ENCODE measurements at regions not wholly inside any gene's neighbourhood (a gene's known extent, or its start where the extent isn't known, plus 50 kb on each side); places are given as distances from the start of the nearest gene placed in this dataset.

- Mint-ChIP-seq H3K27me3 (ENCODE audit: unreplicated experiment) (no peaks in the 10 kb centered on the region), H3K27ac (ENCODE audit: unreplicated experiment) (no peak overlapping the region), H3K4me3 (ENCODE audit: low read depth, unreplicated experiment) (no peak overlapping the region), H3K4me1 (ENCODE audit: low read depth, unreplicated experiment) (no peaks in the 10 kb centered on the region), H3K36me3 (ENCODE audit: insufficient read depth, unreplicated experiment) (no peaks in the 10 kb centered on the region), H3K9me3 (ENCODE audit: low read depth, unreplicated experiment) (peaks cover 4% of the 10 kb centered on the region)
- intact Hi-C loops (cut with micrococcal nuclease; ENCODE audit: unreplicated experiment), result no loop called here
- TF ChIP-seq, protein P1, sequence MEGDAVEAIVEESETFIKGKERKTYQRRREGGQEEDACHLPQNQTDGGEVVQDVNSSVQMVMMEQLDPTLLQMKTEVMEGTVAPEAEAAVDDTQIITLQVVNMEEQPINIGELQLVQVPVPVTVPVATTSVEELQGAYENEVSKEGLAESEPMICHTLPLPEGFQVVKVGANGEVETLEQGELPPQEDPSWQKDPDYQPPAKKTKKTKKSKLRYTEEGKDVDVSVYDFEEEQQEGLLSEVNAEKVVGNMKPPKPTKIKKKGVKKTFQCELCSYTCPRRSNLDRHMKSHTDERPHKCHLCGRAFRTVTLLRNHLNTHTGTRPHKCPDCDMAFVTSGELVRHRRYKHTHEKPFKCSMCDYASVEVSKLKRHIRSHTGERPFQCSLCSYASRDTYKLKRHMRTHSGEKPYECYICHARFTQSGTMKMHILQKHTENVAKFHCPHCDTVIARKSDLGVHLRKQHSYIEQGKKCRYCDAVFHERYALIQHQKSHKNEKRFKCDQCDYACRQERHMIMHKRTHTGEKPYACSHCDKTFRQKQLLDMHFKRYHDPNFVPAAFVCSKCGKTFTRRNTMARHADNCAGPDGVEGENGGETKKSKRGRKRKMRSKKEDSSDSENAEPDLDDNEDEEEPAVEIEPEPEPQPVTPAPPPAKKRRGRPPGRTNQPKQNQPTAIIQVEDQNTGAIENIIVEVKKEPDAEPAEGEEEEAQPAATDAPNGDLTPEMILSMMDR (IDR thresholded peaks at IDR 0.05; ENCODE audit: unreplicated experiment), result no peak
- DNase-seq, result no peak
- CTCF ChIA-PET, result no interaction called here
- BruUV-seq (replicated peaks), result no TSS peak
Measured at GRCh38 chr5:74991522-74991921, 60.8 kb downstream of the GCNT4 start.

DNA sequence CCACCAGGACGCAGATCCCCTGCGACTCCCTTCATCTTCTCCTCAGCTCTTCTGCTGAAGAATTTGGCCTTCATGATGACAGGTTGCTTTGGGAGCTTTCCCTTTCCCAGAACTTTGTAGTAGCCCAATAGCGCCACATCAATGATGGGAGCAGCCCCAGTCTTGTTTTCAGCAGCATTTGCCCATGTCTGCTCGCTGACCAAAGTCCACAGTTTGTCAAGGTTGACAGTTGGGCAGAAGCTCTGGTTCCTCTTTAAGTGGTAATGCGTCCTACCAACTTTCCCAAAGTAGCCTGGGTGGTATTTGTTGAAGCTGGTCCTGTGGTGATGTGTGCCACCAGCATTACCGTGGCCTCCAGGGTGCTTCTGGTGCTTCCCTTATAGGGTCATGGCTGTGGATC is 62.2 kb downstream of the GCNT4 start:
- intact Hi-C loops (cut with micrococcal nuclease; ENCODE audit: unreplicated experiment), result no loop called here
- Mint-ChIP-seq H3K36me3 (ENCODE audit: insufficient read depth, unreplicated experiment) (no peaks in the 10 kb centered on the region), H3K4me1 (ENCODE audit: low read depth, unreplicated experiment) (no peaks in the 10 kb centered on the region), H3K9me3 (ENCODE audit: low read depth, unreplicated experiment) (peaks cover 2% of the 10 kb centered on the region), H3K27ac (ENCODE audit: unreplicated experiment) (no peak overlapping the region), H3K4me3 (ENCODE audit: low read depth, unreplicated experiment) (no peak overlapping the region), H3K27me3 (ENCODE audit: unreplicated experiment) (no peaks in the 10 kb centered on the region)
- TF ChIP-seq, protein P1 (IDR thresholded peaks at IDR 0.05; ENCODE audit: unreplicated experiment), result no peak
- no TSS peak for BruUV-seq (replicated peaks)
- no peak for DNase-seq
- CTCF ChIA-PET, result no interaction called here

DNA sequence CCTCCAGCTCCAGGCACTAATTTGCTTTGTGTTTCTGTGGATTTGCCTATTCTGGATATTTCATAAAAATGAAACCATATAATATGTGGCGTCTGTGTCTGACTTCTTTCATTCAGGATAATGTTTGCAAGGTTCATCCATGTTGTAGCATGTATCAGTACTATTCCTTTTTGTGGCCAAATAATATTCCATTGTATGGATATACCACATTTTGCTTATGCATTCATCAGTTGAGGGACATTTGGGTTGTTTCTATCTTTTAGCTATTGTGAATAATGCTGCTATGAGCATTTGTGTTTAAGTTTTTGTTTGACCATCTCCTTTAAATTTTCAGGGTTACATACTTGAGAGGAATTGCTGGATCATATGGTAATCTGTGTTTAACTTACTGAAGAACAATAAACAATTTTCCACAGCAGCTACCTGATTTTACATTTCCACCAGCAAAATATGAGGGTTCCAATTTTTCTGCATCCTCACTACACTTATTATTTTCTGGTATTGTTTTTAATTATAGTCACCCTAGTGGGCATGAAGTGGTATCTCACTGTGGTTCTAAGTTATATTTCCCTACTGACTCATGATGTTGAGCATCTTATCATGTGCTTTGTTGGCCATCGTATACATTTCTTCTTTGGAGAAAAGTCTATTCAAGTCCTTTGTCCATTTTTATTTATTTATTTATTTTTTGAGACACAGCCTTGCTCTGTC is 63.9 kb downstream of the GCNT4 start:
- TF ChIP-seq, protein P1 (IDR thresholded peaks at IDR 0.05; ENCODE audit: unreplicated experiment), result no peak
- intact Hi-C loops (cut with micrococcal nuclease; ENCODE audit: unreplicated experiment), result no loop called here
- Mint-ChIP-seq H3K36me3 (ENCODE audit: insufficient read depth, unreplicated experiment) (no peaks in the 10 kb centered on the region), H3K27ac (ENCODE audit: unreplicated experiment) (no peak overlapping the region), H3K27me3 (ENCODE audit: unreplicated experiment) (no peaks in the 10 kb centered on the region), H3K4me1 (ENCODE audit: low read depth, unreplicated experiment) (no peaks in the 10 kb centered on the region), H3K9me3 (ENCODE audit: low read depth, unreplicated experiment) (peaks cover 2% of the 10 kb centered on the region), H3K4me3 (ENCODE audit: low read depth, unreplicated experiment) (no peak overlapping the region)
- CTCF ChIA-PET, result no interaction called here
- DNase-seq, result no peak
- BruUV-seq (replicated peaks), result no TSS peak

GRCh38 chr5:74978345-74978744 is 74.0 kb downstream of the GCNT4 start:
- Mint-ChIP-seq H3K9me3 (ENCODE audit: low read depth, unreplicated experiment) (peaks cover 9% of the 10 kb centered on the region), H3K27ac (ENCODE audit: unreplicated experiment) (no peak overlapping the region), H3K36me3 (ENCODE audit: insufficient read depth, unreplicated experiment) (no peaks in the 10 kb centered on the region), H3K4me3 (ENCODE audit: low read depth, unreplicated experiment) (no peak overlapping the region), H3K27me3 (ENCODE audit: unreplicated experiment) (no peaks in the 10 kb centered on the region), H3K4me1 (ENCODE audit: low read depth, unreplicated experiment) (peaks cover 19% of the 10 kb centered on the region)
- BruUV-seq (replicated peaks), result no TSS peak
- CTCF ChIA-PET, result interaction anchor here (1.1 kb wide), 1 partner anchor 29 kb away, joined by 3 read pairs; no protein-coding TSS in a partner anchor
- TF ChIP-seq, protein P1 (IDR thresholded peaks at IDR 0.05; ENCODE audit: unreplicated experiment), result no peak
- intact Hi-C loops (cut with micrococcal nuclease; ENCODE audit: unreplicated experiment), result no loop called here
- no peak for DNase-seq
